GM13977 (cell line): ENCODE measurements at regions not wholly inside any gene's neighbourhood (a gene's known extent, or its start where the extent isn't known, plus 50 kb on each side); places are given as distances from the start of the nearest gene placed in this dataset.

Source experiments
- DNase-seq: peaks from one replicate; pipeline ENCODE4 v3.0.0; 2012; ENCODE audit warnings: low spot score
- CTCF ChIP-seq: IDR thresholded peaks from 2 replicates; pipeline ENCODE4 v1.5.1; 2012; ENCODE audit warnings: mild to moderate bottlenecking, control low read depth; ENCODE audit not compliant: insufficient read depth; ENCODE audit errors: extremely low read depth, missing control alignments
- in situ Hi-C: fragments of 300-500 bp; cut with MboI; formaldehyde crosslinking; loops from one replicate; pipeline ENCODE4 v1.12.0; 2022; ENCODE audit warnings: low sequenced_read_pairs, low pct_unique_long_range_greater_than_20kb, mixed read lengths, inconsistent platforms; ENCODE audit not compliant: unreplicated experiment

- TF ChIP-seq CTCF, result no peak
- DNase-seq, result no peak
- in situ Hi-C loops, result no loop called here
Observed at GRCh38 chr2:217538719-217539118, 464.1 kb downstream of the TNS1 start.

GRCh38 chr2:217535957-217536708 is 466.7 kb downstream of the TNS1 start:
- no peak for DNase-seq
- TF ChIP-seq CTCF, result no peak
- in situ Hi-C loops, result no loop called here

- in situ Hi-C loops, result no loop called here
- DNase-seq, result no peak
- TF ChIP-seq CTCF, result no peak
Observed at GRCh38 chr2:217530392-217531090, 472.3 kb downstream of the TNS1 start.

GRCh38 chr2:217529271-217529670 is 473.5 kb downstream of the TNS1 start:
- no peak for TF ChIP-seq CTCF
- in situ Hi-C loops, result no loop called here
- DNase-seq, result no peak

GRCh38 chr2:217527590-217528202 is 475.1 kb downstream of the TNS1 start:
- DNase-seq, result no peak
- no peak for TF ChIP-seq CTCF
- in situ Hi-C loops, result no loop called here

- no peak for TF ChIP-seq CTCF
- no peak for DNase-seq
- in situ Hi-C loops, result no loop called here
Observed at GRCh38 chr2:217525076-217525475, 477.7 kb downstream of the TNS1 start.
